ENCODE measurements at regions not wholly inside any gene's neighbourhood (a gene's known extent, or its start where the extent isn't known, plus 50 kb on each side); places are given as distances from the start of the nearest gene placed in this dataset.

DNA sequence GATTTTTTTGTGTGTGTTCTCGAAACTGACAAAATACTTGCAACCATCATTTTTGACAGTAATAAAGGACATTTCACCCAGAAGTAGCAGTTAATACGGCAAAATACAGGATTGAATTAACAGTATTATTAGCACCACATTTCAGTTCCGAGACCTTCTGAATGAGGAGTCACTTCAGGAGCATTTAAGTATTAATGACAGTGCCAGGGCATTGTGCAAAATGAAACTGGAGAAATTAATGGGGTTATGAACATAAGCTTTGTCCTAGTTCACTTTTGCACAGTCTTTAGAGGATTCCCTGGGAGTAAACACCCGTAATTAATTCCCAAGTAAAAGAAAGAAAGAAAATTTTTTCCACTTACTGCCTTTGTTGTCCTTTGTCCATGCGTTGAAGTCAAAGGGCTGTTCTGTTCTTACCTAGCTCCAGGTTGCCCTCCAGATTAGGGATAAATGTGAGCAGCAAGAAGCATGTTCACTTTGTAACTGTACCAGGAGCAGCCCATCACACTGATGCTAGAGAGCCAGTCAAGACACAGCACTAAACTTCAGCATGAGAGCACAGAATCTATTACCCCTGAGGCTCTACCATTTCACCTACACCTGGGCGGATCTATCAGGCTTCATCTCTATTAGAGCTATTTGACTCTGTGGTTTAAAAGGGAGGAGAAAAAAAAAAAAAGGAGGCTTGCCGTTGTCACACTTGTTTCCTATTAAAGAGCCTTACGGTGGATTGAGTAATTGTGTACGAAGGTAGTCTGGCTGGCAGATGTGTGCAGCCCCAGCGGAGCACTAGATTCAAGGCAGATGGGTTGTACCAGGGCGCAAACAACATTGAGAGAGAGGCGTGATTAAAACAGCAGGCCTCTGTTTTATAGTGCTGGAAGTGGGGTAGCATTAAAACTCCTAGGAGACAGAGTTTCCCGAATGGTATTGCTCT, 297.8 kb upstream of the SEMA3A start:
- TF ChIP-seq BHLHE40 (IDR thresholded peaks at IDR 0.05; ENCODE audit: borderline replicate concordance): no peak
- TF ChIP-seq ELF4 (IDR thresholded peaks at IDR 0.05): no peak
- no peak for TF ChIP-seq FOXM1 (IDR thresholded peaks at IDR 0.05; ENCODE audit: borderline replicate concordance)
- TF ChIP-seq NFRKB (IDR thresholded peaks at IDR 0.05): no peak
- no peak for TF ChIP-seq FOXA1 (IDR thresholded peaks at IDR 0.05)

All from HEK293T (cell line).